H1 (cell line): ENCODE measurements at regions not wholly inside any gene's neighbourhood (a gene's known extent, or its start where the extent isn't known, plus 50 kb on each side); places are given as distances from the start of the nearest gene placed in this dataset.

Experiments used
- BCL11A ChIP-seq, 2 experiments: IDR thresholded peaks; one replicate each; pipeline ENCODE4 v1.6.1; 2011; ENCODE audit warnings: low read depth in 2 of 2, low read length in 2 of 2, mild to moderate bottlenecking in 2 of 2
- EZH2 ChIP-seq: fragments of 200-600 bp; sonication (generic); IDR thresholded peaks from 2 replicates; pipeline ENCODE4 v1.7.1; 2012; ENCODE audit warnings: low read depth, mild to moderate bottlenecking, moderate library complexity, low read length, inconsistent platforms; ENCODE audit not compliant: severe bottlenecking
- FOSL1 ChIP-seq: IDR thresholded peaks from 2 replicates; pipeline ENCODE4 v1.6.1; 2011; ENCODE audit warnings: mild to moderate bottlenecking, low read depth, low read length, moderate library complexity; ENCODE audit not compliant: insufficient read depth
- GTF2F1 ChIP-seq: IDR thresholded peaks from 2 replicates; pipeline ENCODE4 v1.6.1; 2012; ENCODE audit warnings: low read depth, low read length, improper control_type of control experiment, borderline replicate concordance
- POLR2AphosphoS5 ChIP-seq: IDR thresholded peaks from 2 replicates; pipeline ENCODE4 v1.6.1; 2011; ENCODE audit warnings: low read depth, low read length
- RXRA ChIP-seq: IDR thresholded peaks from 2 replicates; pipeline ENCODE4 v1.6.1; 2011; ENCODE audit warnings: low read depth, mild to moderate bottlenecking, low read length, moderate library complexity; ENCODE audit not compliant: insufficient read depth
- SIRT6 ChIP-seq: IDR thresholded peaks from one replicate; pipeline ENCODE4 v1.7.1; 2012; ENCODE audit warnings: low read length, inconsistent platforms
- TAF1 ChIP-seq: IDR thresholded peaks from 2 replicates; pipeline ENCODE4 v1.6.1; 2011; ENCODE audit warnings: mild to moderate bottlenecking, low read depth, low read length
- TBP ChIP-seq: IDR thresholded peaks from 2 replicates; pipeline ENCODE4 v1.6.1; 2011; ENCODE audit warnings: low read depth, low read length, improper control_type of control experiment
- TEAD4 ChIP-seq: IDR thresholded peaks from 2 replicates; pipeline ENCODE4 v1.6.1; 2012; ENCODE audit warnings: low read depth, low read length, inconsistent platforms, mixed read lengths
- TF ChIP-seq, protein P1 (sequence below), 3 experiments: IDR thresholded peaks; 1 replicate in 2 of 3; 2 replicates in 1 of 3; pipeline versions ENCODE4 v1.5.1 to v1.6.1; 2011; ENCODE audit warnings: low read length in 3 of 3, mild to moderate bottlenecking in 3 of 3, inconsistent platforms in 2 of 3, low read depth in 1 of 3, moderate library complexity in 1 of 3; ENCODE audit not compliant: insufficient read depth in 1 of 3; ENCODE audit errors: control extremely low read depth in 1 of 3

DNA sequence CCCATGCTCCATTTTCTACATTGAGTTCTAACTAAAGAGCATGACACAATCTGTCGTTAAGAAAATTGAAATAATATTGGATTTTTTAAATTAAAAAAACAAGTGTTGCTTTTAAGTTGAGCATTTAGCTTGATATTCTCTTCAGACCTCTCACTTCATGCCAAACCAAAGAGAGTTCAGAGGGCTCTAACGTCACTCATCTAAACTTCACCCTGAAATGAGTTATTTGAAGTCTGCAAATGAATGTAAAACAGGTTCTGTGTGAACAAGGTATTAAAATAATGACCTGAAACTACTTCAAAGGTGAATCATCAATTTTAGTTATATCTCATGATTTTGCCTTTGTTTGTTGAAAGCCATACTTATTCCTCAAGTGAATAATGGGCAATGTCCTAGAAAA is 61.8 kb downstream of the MRPL57 start:
- TF ChIP-seq TEAD4 = no peak
- no peak for TF ChIP-seq EZH2
- TF ChIP-seq POLR2AphosphoS5 = no peak
- no peak for TF ChIP-seq SIRT6
- no peak for TF ChIP-seq BCL11A (IDR thresholded peaks at IDR 0.05; ENCODE audit: low read depth in 2 of 2, low read length in 2 of 2)
- no peak for TF ChIP-seq TBP
- TF ChIP-seq, protein P1, sequence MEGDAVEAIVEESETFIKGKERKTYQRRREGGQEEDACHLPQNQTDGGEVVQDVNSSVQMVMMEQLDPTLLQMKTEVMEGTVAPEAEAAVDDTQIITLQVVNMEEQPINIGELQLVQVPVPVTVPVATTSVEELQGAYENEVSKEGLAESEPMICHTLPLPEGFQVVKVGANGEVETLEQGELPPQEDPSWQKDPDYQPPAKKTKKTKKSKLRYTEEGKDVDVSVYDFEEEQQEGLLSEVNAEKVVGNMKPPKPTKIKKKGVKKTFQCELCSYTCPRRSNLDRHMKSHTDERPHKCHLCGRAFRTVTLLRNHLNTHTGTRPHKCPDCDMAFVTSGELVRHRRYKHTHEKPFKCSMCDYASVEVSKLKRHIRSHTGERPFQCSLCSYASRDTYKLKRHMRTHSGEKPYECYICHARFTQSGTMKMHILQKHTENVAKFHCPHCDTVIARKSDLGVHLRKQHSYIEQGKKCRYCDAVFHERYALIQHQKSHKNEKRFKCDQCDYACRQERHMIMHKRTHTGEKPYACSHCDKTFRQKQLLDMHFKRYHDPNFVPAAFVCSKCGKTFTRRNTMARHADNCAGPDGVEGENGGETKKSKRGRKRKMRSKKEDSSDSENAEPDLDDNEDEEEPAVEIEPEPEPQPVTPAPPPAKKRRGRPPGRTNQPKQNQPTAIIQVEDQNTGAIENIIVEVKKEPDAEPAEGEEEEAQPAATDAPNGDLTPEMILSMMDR (IDR thresholded peaks at IDR 0.05; ENCODE audit: control extremely low read depth in 1 of 3, insufficient read depth in 1 of 3, low read depth in 1 of 3, low read length in 3 of 3) = no peak
- no peak for TF ChIP-seq RXRA
- TF ChIP-seq FOSL1 = no peak
- TF ChIP-seq GTF2F1 = no peak
- no peak for TF ChIP-seq TAF1
